ENCODE measurements at regions not wholly inside any gene's neighbourhood (a gene's known extent, or its start where the extent isn't known, plus 50 kb on each side); places are given as distances from the start of the nearest gene placed in this dataset.

DNA sequence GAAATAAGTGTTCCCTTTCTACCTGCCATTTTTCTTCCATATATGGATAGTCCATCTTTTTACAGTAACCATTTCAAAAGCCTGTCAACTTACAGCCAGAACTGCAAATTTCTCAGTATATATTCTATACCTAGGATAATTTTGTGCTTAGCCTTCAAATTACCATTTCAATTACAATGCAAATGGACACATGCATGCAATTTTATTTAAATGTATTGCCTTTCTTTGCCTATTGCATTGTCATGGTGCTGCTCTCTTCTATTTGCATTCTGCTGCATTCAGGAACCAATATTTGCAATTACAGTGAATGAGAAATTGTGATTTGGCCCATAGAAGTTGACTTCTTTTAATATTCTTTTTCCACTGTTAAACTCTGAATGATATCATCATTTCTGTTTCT, 1753.4 kb upstream of the TENM3 start:
- H3K36me3 ChIP-seq (ENCODE audit: insufficient read depth, low read length), result no peaks in the 10 kb centered on the region
- H3K27ac ChIP-seq, result no peak overlapping the region
- H3K4me3 ChIP-seq, result no peak overlapping the region
- no peaks in the 10 kb centered on the region for H3K9me3 ChIP-seq (ENCODE audit: low read depth, low read length)
- no peak overlapping the region for H3K9ac ChIP-seq (ENCODE audit: insufficient read length)
- no peak for DNase-seq (ENCODE audit: low read depth, low spot score)
- TF ChIP-seq EZH2 (IDR thresholded peaks at IDR 0.05) (no peak), POLR2AphosphoS5 (IDR thresholded peaks at IDR 0.05; ENCODE audit: borderline replicate concordance, low read depth, low read length) (no peak), FOXP2 (optimal IDR thresholded peaks at IDR 0.05; ENCODE audit: control extremely low read depth, extremely low read length, insufficient read depth) (no peak)

DNA sequence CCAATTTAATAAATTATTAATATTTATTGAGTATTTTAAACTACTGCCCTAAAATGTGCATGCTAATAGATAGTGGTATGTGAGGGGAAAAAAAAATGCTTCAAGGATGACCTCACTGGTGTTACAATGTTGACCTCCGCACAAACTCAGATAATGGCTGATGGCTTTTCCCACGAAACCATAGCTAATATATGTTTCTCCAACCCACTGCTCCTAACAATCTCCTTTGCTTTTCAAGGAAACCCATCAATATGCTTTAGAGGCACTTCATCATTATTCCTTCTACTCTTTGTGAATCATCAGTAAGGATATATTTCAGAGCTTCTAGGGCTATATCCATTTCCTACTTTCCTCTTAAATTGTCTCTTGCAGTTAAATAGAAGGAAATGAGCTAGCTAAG, 1752.0 kb upstream of the TENM3 start:
- Histone ChIP-seq H3K4me3 (no peak overlapping the region), H3K36me3 (ENCODE audit: insufficient read depth, low read length) (no peaks in the 10 kb centered on the region), H3K27ac (no peak overlapping the region), H3K9ac (ENCODE audit: insufficient read length) (no peak overlapping the region), H3K9me3 (ENCODE audit: low read depth, low read length) (no peaks in the 10 kb centered on the region)
- TF ChIP-seq FOXP2 (optimal IDR thresholded peaks at IDR 0.05; ENCODE audit: control extremely low read depth, extremely low read length, insufficient read depth) (no peak), EZH2 (IDR thresholded peaks at IDR 0.05) (no peak), POLR2AphosphoS5 (IDR thresholded peaks at IDR 0.05; ENCODE audit: borderline replicate concordance, low read depth, low read length) (no peak)
- no peak for DNase-seq (ENCODE audit: low read depth, low spot score)

DNA sequence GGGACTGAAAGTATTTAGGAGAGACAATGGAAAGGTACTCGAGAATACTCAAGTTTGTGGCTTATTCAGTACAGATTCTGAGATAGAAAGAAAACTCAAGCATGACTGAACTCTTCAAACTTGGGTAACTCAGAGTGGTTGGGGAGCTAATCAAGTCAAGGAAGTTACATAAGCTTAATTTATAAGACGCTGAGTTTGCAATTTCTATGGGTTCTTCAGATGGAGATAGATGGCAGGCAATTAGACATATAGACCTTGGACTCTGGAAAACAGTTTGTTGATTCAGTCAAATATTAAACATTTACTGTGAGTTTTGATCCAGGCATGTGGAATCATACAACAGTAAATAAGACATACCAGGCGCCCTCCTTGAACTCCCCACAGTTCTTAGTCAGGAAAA, 1749.9 kb upstream of the TENM3 start:
- TF ChIP-seq FOXP2 (optimal IDR thresholded peaks at IDR 0.05; ENCODE audit: control extremely low read depth, extremely low read length, insufficient read depth) (no peak), POLR2AphosphoS5 (IDR thresholded peaks at IDR 0.05; ENCODE audit: borderline replicate concordance, low read depth, low read length) (no peak), EZH2 (IDR thresholded peaks at IDR 0.05) (no peak)
- Histone ChIP-seq H3K27ac (no peak overlapping the region), H3K9me3 (ENCODE audit: low read depth, low read length) (no peaks in the 10 kb centered on the region), H3K36me3 (ENCODE audit: insufficient read depth, low read length) (no peaks in the 10 kb centered on the region), H3K4me3 (no peak overlapping the region), H3K9ac (ENCODE audit: insufficient read length) (no peak overlapping the region)
- peak; percentile 8 for DNase-seq (ENCODE audit: low read depth, low spot score)

DNA sequence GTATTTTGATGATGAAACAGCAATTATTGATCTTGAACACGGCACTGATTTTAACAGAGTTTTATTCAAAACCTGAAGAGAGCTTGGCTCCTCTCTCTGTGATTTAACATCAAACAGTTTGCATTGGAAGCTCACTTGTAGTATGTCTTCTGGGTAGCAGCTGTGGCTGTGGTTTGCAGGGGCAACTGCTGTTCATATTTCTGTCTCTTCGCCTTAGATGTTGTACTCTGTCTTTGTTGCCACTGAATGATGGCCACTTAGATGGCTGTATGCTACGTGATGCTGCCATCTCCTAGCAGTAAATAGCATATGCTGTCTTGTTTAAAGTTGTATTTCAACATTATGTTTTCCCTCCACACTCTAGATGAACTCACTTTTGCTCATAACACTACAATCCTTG, 1743.0 kb upstream of the TENM3 start:
- Histone ChIP-seq H3K9ac (ENCODE audit: insufficient read length) (no peak overlapping the region), H3K36me3 (ENCODE audit: insufficient read depth, low read length) (no peaks in the 10 kb centered on the region), H3K27ac (no peak overlapping the region), H3K4me3 (no peak overlapping the region), H3K9me3 (ENCODE audit: low read depth, low read length) (no peaks in the 10 kb centered on the region)
- no peak for TF ChIP-seq FOXP2 (optimal IDR thresholded peaks at IDR 0.05; ENCODE audit: control extremely low read depth, extremely low read length, insufficient read depth)
- TF ChIP-seq POLR2AphosphoS5 (IDR thresholded peaks at IDR 0.05; ENCODE audit: borderline replicate concordance, low read depth, low read length), result no peak
- TF ChIP-seq EZH2 (IDR thresholded peaks at IDR 0.05), result no peak
- DNase-seq (ENCODE audit: low read depth, low spot score), result no peak

DNA sequence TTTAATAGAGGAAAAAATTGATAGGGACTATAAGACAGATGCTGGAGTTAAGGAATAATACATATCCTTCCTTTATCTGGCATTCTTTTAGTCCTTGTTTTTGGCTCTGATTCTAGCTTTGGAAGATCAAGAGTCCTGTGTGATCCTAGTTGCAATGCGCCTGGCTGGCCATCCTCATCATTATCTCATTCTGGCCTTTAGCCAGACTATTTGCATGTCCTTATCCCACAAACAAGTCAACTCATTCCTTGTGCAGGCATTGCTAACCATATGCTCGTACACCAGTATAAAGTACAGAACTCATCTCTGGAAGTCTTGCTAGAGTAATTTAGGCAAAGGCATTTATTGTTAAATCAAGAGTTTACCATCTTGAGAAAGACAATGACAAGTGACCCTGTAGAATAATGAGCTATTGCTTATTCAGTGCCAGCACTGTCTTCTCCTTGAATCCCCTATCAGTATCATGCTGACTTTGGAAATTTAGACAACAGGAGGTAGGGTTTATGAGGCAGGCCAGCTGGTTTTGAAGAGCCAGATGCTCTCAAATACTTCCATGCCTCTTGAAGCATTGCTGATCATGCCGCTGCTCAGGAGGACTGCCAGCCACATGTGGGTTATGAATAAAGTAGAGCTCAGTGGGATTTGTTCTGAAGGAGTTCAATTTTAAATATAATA, 1730.3 kb upstream of the TENM3 start:
- no peak for DNase-seq (ENCODE audit: low read depth, low spot score)
- H3K36me3 ChIP-seq (ENCODE audit: insufficient read depth, low read length), result no peaks in the 10 kb centered on the region
- no peak overlapping the region; the same call in 1 of the 2 replicates for H3K4me3 ChIP-seq
- H3K27ac ChIP-seq, result no peak overlapping the region
- TF ChIP-seq EZH2 (IDR thresholded peaks at IDR 0.05) (no peak), FOXP2 (optimal IDR thresholded peaks at IDR 0.05; ENCODE audit: control extremely low read depth, extremely low read length, insufficient read depth) (no peak), POLR2AphosphoS5 (IDR thresholded peaks at IDR 0.05; ENCODE audit: borderline replicate concordance, low read depth, low read length) (no peak)
- no peaks in the 10 kb centered on the region for H3K9me3 ChIP-seq (ENCODE audit: low read depth, low read length)
- no peak overlapping the region for H3K9ac ChIP-seq (ENCODE audit: insufficient read length)

DNA sequence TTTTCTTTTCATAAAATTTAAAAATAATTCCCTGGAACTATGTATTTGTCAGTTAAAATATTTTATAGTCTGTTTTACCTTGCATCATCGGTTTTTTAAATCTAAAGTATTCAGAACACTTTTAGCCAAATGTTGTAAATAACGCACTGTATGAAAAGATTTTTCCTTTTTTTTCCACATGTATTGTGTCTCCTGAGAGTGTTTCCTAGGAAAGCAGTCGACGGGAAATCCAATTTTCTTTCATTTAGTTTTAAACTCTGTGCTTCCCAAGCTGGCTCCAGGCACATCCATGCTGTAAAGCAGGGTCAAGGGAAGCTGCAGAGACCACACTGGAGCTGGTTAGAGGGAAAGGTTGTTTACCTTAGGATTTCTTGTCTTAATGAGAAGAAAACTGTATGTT, 1724.3 kb upstream of the TENM3 start:
- no peaks in the 10 kb centered on the region for H3K36me3 ChIP-seq (ENCODE audit: insufficient read depth, low read length)
- no peak for TF ChIP-seq EZH2 (IDR thresholded peaks at IDR 0.05)
- TF ChIP-seq POLR2AphosphoS5 (IDR thresholded peaks at IDR 0.05; ENCODE audit: borderline replicate concordance, low read depth, low read length), result no peak
- no peak for TF ChIP-seq FOXP2 (optimal IDR thresholded peaks at IDR 0.05; ENCODE audit: control extremely low read depth, extremely low read length, insufficient read depth)
- H3K4me3 ChIP-seq, result no peak overlapping the region
- DNase-seq (ENCODE audit: low read depth, low spot score), result no peak
- no peaks in the 10 kb centered on the region for H3K9me3 ChIP-seq (ENCODE audit: low read depth, low read length)
- H3K9ac ChIP-seq (ENCODE audit: insufficient read length), result no peak overlapping the region
- H3K27ac ChIP-seq, result no peak overlapping the region

DNA sequence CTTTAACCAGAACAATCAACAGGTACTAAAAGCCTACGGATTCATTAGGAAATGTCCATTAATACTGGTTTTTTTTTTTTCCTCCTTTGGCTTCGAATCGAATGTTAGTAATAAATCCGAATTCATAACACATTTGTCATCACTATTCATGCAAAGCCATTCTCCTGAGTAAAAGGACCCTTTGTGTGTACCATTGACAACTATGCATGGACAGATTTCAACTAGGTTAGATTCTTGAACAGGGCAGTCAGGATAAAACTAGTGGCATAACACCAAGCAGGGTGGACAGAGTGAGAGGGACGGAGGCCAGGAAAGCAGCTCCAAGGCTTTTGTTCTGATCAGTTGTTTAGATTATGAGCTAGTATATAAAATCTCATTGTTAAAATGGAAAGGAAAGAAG, 1722.0 kb upstream of the TENM3 start:
- Histone ChIP-seq H3K4me3 (no peak overlapping the region), H3K36me3 (ENCODE audit: insufficient read depth, low read length) (no peaks in the 10 kb centered on the region), H3K9me3 (ENCODE audit: low read depth, low read length) (no peaks in the 10 kb centered on the region), H3K27ac (no peak overlapping the region), H3K9ac (ENCODE audit: insufficient read length) (no peak overlapping the region)
- TF ChIP-seq FOXP2 (optimal IDR thresholded peaks at IDR 0.05; ENCODE audit: control extremely low read depth, extremely low read length, insufficient read depth), result no peak
- TF ChIP-seq EZH2 (IDR thresholded peaks at IDR 0.05), result no peak
- no peak for TF ChIP-seq POLR2AphosphoS5 (IDR thresholded peaks at IDR 0.05; ENCODE audit: borderline replicate concordance, low read depth, low read length)
- DNase-seq (ENCODE audit: low read depth, low spot score), result no peak

DNA sequence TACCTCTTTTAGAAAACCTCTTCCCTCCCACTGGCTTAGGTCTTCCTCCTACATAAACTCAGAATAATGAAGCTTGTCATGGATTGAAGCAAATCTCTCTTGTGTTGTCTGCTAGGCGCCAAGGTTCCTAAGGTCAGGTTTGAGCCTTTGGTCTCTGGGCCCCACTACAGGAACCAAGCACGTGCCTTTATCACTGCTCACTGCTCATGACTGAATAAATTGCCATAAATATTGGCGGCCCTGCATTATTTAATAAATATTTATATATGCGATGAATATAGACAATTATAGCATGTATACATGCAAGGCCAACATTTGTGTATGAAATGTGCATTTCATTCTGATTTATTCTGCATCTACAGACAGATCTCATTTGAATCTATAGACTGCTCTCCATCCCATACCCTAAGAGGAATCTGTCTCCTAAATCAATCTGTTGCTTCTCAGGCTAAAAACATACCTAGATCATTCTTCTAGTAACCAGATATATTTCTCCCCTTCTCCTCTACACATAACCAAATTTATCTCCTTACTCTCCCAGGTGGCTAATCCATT, 1717.6 kb upstream of the TENM3 start:
- no peaks in the 10 kb centered on the region for H3K9me3 ChIP-seq (ENCODE audit: low read depth, low read length)
- no peak overlapping the region for H3K4me3 ChIP-seq
- no peak overlapping the region for H3K9ac ChIP-seq (ENCODE audit: insufficient read length)
- no peak for DNase-seq (ENCODE audit: low read depth, low spot score)
- TF ChIP-seq POLR2AphosphoS5 (IDR thresholded peaks at IDR 0.05; ENCODE audit: borderline replicate concordance, low read depth, low read length), result no peak
- no peak for TF ChIP-seq FOXP2 (optimal IDR thresholded peaks at IDR 0.05; ENCODE audit: control extremely low read depth, extremely low read length, insufficient read depth)
- no peak for TF ChIP-seq EZH2 (IDR thresholded peaks at IDR 0.05)
- H3K36me3 ChIP-seq (ENCODE audit: insufficient read depth, low read length), result no peaks in the 10 kb centered on the region
- no peak overlapping the region for H3K27ac ChIP-seq

DNA sequence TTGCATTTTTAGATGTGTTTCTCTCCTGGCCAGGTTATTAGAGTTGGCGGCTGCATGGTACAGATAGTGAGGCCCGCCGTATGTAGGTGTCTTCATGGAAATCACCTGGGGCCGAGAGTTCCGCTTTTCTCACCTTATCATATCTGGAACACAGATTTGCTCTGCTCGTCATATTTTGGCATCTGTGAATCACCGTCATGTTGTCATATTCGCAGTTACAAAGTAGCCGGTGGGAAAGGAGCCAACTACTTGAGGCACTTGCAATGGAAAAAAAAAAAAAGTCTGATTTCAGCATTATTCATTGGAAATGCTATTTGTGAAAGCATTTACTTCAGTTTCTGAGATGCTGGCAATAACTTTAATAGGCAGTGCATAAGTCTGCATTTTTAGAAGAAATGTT, 1715.2 kb upstream of the TENM3 start:
- H3K9ac ChIP-seq (ENCODE audit: insufficient read length), result no peak overlapping the region
- DNase-seq (ENCODE audit: low read depth, low spot score), result no peak
- no peak overlapping the region for H3K4me3 ChIP-seq
- TF ChIP-seq POLR2AphosphoS5 (IDR thresholded peaks at IDR 0.05; ENCODE audit: borderline replicate concordance, low read depth, low read length), result no peak
- no peak overlapping the region for H3K27ac ChIP-seq
- no peaks in the 10 kb centered on the region for H3K9me3 ChIP-seq (ENCODE audit: low read depth, low read length)
- H3K36me3 ChIP-seq (ENCODE audit: insufficient read depth, low read length), result no peaks in the 10 kb centered on the region
